NCI-H2196 (cell line): ENCODE measurements at regions not wholly inside any gene's neighbourhood (a gene's known extent, or its start where the extent isn't known, plus 50 kb on each side); places are given as distances from the start of the nearest gene placed in this dataset.

Experiments used
- DNase-seq: peaks from one replicate; lab custom pipeline; 2025; ENCODE audit not compliant: unreplicated experiment; lab: John Stamatoyannopoulos, UW

DNA sequence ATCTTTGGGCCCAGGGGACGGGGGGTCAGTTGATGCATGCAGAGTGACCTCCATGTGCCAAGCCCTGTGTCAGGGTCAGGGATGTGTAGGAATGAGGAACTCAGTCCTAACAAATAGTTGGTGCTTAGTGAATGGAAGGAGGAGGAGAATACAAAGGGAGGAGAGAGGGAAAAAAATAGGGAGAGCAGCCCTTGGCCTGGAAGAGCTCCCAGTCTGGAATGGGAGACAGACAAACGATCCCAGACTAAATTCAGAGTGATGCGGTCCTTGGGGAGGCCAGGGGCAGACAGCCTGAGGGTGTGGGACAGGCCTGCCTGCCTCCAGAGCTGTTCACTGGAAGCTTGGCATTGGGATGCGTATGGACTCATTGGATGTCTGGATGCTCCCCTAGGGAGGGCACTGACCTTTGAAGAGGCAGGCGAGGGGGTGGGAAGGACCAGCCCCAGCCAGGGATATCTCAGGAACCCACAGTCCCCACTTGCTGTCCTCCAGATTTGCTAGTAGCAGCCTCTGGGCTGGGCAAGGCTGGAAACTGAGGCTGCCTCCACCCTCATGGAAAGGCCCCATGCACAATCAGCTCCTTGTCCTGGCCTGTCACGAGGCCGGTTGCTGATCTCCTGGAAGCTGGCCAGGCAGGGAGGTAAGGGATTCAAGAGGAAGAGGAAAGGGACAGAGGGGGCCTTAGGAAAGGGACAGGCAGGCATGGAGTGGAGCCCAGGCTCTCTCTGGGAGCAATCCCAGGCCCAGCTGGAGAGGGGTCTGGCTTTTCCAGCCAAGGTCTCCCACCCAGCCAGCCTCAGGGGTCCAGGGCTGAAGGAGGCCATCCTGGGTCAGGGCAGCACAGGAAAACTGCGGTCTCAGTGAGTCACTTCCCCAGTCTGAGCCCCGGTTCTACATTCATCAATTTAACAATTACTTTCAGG, 69.0 kb upstream of the GGTA1 start:
- DNase-seq: no peak

DNA sequence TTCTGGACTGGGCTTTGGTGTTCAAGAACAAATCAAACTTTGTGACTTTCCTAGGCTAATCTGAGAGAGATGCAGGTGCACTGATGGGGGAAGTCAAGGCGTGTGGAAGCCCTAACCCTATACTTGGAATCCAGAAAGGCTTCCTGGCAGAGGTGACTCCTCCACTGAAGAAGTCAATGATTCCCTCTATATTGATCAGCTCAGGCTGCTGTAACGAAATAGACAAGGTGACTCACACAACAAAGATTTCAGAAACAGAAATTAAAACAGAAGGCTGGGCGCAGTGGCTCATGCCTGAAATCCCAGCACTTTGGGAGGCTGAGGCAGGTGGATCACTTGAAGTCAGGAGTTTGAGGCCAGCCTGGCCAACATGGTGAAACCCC, 69.6 kb upstream of the GGTA1 start:
- DNase-seq: no peak

DNA sequence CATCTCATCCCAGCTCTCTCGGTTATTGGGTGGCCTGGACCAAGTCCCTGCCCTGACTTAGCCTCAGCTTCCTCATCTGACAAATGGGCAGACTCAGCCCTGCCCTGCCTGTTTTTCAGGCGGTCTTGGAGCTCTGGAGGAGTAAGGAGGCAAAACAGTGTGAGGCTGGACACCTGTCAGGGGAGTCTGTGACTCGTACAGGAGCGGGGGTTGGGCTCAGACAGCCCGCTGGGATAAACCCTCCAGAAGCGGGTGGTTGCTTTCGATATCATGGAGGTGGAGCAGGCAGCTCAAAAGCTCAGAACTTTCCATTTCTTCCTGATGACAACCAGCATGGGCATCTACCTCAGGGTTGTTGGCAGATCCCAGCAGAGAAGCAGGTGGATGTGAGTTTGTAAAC, 72.9 kb upstream of the GGTA1 start:
- no peak for DNase-seq

DNA sequence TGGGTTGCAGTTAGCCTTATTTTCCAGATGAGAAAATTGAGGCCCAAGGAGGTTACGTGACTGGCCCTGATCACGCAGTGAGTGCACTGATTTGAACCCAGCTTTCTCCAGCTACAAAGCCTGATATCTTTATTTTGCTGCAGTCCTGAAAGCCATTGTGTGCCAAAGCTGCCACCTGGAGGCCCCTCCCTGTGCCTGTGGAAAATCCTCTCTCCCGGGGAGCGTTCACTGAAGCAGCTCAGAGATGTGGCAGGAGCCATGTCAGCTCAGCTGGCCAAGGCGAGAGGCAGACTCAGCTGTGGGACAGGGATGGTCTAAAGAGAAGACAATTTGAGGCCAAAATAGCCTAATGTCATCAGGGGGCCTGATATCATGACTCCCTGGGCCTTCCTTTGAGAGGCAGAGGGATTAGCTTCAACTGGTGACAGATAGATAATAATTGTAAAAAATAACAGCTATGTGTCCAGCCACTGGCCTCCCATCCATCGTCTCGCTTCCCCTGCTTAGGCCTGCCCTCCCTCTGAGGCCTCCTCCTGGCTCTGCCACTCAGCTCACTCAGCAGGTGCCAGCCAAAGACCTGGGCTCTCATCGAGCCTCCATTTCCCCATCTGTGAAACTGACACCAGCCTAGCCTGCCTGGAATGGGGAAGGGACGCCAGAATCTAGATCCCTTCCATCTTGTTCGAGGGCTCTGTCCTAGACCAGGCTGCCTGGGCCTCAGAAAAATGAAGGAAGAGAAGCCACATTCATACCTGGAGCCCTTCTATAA, 74.3 kb upstream of the GGTA1 start:
- no peak for DNase-seq

DNA sequence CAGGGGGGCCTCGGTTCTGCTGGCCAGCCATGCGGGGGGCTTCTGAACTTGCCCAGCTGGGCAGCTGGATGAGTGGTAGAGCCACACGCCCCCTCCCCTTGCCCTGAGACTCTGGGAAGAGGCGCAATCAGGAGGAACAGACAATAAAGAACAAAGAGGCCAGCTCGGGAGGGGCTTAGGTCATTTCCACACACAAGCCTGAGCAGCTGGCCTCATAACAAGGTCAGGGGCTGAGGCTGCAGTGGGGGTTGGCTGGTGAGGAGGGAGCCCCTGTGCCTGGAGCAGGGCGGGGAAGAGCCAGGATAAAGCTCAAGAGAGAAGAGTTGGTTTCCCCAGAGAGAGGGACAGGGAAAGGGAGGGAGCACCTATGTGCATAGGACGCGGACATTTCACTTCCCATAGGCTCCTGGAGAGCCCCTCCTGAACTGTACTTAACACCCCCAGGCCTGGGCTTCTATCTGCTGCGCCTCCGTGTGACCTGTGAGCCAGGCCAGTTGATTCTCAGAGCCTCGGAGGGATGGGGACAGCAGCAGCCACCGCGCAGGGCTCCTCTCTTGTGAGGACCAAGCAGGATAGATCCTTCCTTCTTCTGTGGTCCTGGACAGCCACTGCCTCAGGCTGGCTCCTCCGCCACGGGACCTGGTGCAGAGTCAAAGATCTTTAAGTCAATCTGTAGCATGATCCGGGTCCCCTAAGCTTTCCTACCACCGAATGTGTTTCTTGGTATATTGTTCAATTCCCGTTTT, 75.3 kb upstream of the GGTA1 start:
- DNase-seq: no peak

DNA sequence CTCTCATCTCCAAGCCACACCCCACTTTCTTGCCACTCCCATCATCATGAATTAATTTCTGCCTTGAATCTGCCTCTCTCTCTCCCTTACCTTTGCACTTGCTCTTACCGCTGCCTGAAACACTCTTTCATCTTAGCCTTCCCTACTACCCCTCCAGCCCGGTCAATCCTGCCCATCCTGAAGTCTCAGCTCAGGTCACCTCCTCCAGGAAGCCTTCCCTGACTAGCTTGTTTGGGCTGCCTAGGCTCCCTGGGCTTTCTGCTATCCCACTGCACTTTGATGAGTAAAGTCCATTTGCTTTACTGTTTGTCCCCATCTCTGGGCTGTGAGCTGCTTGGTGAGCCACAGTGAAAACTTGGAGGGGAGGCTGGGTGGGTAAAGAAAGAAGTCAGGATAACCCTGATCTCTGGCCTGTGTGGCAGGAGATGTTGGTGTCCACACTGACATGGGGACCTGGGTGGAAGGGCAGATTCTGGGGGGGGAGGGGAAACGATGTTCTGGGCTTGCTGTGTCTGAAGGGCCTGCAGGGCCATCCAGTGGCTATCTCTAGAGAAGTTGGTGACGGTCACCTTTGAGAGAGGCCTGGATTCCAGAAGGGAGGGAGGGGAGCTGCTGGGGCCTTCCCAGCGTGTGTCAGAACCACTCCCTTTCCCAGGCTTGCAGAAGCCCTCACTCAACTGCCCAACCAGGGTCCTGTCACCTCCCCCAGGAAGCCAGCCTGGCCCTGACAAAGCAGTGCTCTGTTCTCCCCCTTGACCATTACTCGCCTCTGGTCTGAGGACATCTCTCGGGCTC, 75.0 kb upstream of the DAB2IP start:
- DNase-seq: no peak

DNA sequence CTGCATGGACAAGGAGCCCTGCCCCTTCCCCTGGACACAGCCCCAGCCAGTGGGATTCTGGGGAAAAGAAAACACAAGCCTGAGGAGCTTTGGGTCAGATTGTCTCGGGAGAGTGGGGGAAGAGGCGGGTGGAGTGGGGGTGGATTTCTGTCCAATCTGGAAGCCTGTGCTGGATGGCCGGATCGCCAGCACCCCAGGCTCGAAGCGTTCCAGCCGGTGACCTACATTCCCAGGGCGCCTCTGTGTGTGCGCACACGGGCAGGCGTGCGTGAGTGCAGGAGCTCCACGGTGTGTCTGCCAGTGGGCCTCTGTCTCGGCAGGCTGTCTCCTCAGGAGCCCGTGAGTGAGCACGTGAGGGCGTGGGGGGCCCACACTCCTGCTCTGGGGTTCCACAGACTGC, 74.3 kb upstream of the DAB2IP start:
- no peak for DNase-seq

DNA sequence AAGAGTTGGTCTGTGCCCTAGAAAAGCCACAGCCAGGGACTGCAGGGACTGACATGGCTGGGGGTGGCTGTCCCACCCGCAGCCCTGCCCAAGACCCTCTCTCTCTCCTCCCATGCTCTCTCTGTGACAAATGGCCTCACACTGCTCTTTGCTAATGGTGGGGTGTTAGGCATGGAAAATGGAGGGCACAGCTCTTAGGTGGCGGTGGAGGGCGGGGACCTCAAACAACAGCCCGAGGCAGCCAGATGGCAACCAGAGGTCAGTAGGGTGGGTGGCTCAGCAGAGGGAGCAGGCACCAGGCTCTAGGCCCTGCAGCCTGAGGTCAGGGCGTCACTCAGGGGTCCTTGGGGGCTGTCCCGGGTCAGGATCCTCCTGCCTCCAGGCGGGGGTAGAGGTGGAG, 73.9 kb upstream of the DAB2IP start:
- DNase-seq: no peak

DNA sequence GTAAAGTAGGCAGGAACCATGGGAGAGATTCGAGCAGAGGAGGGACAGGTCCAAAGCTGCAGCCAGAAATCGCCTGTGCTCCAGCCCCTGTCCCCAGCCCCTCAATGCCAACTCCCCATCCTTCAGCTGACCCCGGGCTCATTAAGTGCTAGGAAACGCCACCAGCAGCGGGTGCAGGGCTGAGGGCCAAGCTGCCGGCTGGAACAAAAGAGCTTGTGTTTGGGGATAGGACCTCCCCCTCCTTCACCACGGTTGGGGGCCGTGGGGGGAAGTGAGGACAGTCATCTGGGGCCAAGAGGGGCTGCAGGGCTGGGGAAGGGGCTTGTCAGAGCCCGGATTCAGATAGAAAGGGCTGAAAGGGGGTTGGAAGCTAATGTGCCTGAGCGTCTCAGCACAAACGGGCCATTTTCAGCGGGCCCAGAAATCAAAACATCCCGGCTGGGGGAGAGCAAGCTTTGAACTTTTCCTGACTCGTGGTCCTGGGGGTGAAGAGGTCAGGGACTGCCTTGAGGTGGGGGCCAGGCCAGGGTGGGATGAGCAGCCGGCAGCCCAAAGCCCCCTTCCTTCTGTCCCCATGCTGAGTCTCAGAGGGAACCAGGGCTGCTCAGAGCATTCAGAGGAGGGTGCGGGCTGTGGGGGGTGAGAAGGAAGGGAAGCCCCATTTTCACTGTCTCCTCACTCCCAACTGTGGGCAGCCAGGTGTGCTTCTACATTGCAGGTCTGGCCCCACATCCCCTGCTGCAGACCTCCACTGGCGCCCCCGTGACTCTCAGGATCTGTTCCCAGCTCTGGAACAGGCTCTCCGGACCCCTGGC, 69.4 kb upstream of the DAB2IP start:
- no peak for DNase-seq

DNA sequence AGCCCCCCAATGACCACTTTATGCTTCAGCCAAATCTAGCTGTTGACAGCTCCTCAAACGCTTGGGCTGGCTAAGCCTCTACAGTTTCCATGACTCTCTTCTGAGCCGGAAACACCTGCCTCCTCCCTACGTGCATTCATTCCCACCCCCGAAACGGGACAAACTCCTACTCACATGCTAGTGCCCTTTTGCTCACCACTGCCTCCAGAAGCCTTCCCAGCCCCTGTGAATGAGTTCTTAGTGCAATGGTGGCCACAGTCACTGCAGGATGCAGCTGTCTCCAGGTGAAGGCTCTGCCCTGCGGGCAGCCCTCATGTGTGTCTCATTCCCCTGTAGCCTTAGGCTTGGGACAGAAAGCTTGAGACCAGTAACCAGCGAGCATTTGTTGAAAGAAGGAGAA, 68.8 kb upstream of the DAB2IP start:
- no peak for DNase-seq

DNA sequence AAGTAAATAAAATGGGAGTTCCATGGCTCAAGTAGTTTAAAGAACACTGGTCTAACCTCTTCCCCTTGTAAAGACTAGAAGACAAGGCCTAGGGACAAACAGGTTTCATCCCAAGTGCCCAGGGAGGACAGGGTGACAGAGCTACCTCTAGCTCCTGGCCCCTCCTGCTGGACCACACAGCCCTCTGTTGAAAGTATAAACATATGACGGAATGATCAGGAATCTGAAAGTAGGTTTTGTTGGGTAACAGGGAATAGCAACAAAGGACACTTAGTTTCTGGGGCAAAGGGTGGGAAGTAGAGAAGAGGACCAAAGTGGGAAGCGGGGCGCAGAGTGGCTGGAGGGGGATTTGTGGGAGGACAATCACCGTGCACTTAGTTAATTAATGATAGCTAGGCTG, 67.0 kb upstream of the DAB2IP start:
- DNase-seq: no peak

DNA sequence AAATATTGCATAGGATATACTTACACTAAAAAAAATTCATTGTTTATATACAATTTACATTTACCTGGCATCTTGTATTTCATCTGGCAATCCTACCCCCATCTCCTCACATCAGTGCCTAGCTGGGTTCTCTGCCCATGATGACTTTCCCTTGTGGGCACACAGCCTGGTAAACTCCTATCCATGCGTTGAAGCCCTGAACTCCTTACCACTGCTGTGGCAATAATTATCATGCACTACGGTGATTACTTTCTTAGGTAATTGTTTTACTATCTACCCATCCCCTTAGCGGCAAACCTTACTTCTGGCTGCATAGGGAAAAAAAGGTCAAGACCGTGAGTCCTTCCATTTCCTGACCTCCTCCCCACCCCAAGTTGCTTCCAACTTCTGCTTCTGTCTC, 63.6 kb upstream of the DAB2IP start:
- no peak for DNase-seq

DNA sequence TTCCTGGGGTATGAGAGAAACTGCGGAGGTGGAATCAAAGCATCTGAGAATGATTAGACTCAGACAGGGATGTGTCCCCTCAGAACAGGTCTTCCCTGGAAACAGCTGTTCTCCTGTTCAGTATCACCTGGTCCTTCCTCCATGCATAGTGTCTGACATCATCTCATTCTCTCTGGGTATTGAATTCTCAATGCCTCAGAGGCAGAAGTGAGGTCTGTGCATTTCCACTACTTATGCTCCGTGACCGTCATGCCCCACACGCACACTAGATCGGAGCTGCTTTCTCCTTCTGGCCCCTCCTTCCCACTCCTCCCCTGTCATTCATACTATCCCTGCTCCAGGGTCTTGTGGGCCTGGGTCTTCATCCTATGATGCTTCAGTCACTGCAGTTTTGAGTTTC, 61.4 kb upstream of the DAB2IP start:
- DNase-seq: no peak

DNA sequence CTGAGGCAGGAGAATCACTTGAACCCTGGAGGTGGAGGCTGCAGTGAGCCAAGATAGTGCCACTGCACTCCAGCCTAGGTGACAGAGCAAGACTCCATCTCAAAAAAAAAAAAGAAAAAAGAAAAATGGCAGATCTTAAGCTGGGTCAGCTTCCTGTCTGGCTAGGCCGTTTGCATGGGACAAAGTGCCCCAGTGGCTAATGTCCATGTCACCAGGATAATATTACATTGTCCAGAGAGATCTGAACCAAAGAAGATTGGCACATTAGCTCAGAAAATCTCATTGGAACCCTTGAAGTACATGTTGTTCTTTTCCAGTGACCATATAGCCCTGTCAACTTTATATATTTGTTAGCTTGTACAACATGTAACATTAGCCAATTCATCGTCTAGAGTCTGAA, 59.2 kb upstream of the DAB2IP start:
- DNase-seq: no peak

DNA sequence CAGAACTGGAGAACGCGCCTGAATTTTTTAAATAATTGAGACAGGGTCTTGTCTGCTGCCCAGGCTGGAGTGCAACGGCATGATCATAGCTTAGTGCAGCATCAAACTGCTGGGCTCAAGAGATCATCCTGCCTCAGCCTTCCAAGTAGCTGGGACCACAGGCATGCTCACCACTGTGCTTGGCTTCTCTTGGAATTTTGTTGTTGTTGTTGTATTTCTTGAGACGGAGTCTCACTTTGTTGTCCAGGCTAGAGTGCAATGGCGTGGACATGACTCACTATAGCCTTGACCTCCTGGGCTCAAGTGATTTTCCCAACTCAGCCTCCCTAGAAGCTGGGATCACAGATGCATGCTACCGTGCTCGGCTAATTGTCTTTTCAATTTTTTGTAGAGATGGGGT, 58.4 kb upstream of the DAB2IP start:
- DNase-seq: no peak

DNA sequence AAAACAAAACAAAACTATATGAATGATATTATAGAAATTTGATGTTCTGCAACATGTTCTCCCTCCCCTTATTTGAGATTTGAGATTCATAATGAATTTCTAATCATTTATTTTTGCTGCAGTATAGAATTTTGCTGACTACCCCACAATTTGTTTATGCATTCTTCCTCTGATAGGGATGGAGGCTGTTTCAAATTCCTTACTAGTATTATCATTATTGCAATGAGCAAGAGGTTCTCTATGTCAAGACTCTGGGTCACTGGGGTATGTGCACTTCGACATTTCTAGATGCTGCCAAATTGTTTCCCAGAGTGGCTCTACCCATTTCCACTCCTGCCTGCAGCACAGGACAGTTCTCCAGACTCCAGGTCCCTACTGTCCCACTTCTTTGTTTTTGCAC, 54.9 kb upstream of the DAB2IP start:
- DNase-seq: no peak

DNA sequence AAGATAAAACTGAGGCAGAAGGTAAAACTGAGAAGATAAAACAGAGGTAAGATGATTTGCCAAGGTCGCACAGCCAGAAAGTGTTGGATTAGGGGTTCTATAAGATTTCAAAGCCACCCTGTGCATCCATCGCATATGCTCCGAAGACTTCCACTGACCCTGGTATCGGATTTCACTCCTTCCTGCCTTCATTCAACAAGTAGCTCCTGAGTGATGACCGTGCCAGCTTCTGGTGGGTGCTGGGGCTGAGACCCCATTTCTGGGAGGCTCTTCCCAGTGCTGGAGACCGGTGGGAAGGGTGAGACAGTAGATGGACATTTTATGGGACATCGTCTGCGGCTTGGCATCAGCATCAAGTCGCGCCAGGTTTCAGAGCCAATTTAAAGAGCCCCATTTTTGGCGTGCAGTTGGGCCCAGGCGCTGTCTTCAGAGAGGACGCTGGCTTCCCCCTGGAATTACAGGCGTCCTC, 53.7 kb upstream of the DAB2IP start:
- DNase-seq: no peak

DNA sequence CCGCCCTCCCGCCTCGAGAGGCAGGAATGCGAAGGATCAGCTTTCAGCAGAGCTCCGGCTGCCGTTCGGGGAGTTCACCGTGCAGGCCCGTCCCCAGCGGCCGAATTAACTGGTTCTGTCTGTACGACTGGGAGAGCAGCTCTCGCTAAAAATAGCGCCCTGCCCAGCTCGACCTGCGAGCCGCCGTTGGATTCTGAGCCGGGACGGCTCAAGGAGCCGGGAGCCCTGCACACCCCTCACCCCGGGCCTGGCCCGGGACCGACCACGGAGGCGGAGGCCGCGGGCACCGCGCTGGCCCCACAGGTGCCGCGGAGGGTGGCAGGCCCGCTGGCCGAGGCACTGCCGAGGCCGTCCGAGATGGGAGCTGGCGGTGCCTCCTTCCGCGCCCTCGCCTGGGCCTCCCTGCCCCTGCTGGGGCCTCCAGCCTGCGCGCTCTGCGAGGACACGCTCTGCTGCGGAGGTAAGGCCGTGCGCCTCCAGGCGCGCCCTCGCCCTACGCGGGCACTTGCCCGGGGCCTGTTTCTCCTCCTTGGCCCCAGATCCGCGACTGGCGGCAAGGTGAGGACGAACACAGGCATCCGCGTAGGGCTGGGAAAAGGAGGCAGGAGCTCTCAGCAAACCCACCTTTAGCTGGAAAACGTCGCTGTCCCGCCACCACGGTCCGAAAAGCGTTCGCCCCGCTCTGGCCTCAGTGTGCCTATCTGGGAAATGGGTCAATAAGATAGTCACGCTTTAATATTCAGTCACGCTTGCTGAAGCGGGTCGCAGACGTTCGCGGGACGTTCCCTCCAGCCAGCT, 53.1 kb upstream of the DAB2IP start:
- DNase-seq: no peak
